GM13977 (cell line): ENCODE measurements at regions not wholly inside any gene's neighbourhood (a gene's known extent, or its start where the extent isn't known, plus 50 kb on each side); places are given as distances from the start of the nearest gene placed in this dataset.

Experiments
- DNase-seq: peaks from one replicate; pipeline ENCODE4 v3.0.0; 2012; ENCODE audit warnings: low spot score
- CTCF ChIP-seq: IDR thresholded peaks from 2 replicates; pipeline ENCODE4 v1.5.1; 2012; ENCODE audit warnings: mild to moderate bottlenecking, control low read depth; ENCODE audit not compliant: insufficient read depth; ENCODE audit errors: extremely low read depth, missing control alignments
- in situ Hi-C: fragments of 300-500 bp; cut with MboI; formaldehyde crosslinking; loops from one replicate; pipeline ENCODE4 v1.12.0; 2022; ENCODE audit warnings: low sequenced_read_pairs, low pct_unique_long_range_greater_than_20kb, mixed read lengths, inconsistent platforms; ENCODE audit not compliant: unreplicated experiment

GRCh38 chr5:122705851-122706250 is 69.0 kb upstream of the SNX2 start:
- in situ Hi-C loops = no loop called here
- no peak for DNase-seq
- TF ChIP-seq CTCF = no peak

- DNase-seq = no peak
- no peak for TF ChIP-seq CTCF
- in situ Hi-C loops = no loop called here
Observed at GRCh38 chr5:122707796-122708195, 67.1 kb upstream of the SNX2 start.

GRCh38 chr5:122713041-122713440 is 61.8 kb upstream of the SNX2 start:
- in situ Hi-C loops = no loop called here

GRCh38 chr5:122715095-122715494 is 59.8 kb upstream of the SNX2 start:
- in situ Hi-C loops = no loop called here
- TF ChIP-seq CTCF = no peak
- no peak for DNase-seq

More at GRCh38 chr5:122713041-122713440, 61.8 kb upstream of the SNX2 start:
- TF ChIP-seq CTCF = no peak
- DNase-seq = no peak

DNA sequence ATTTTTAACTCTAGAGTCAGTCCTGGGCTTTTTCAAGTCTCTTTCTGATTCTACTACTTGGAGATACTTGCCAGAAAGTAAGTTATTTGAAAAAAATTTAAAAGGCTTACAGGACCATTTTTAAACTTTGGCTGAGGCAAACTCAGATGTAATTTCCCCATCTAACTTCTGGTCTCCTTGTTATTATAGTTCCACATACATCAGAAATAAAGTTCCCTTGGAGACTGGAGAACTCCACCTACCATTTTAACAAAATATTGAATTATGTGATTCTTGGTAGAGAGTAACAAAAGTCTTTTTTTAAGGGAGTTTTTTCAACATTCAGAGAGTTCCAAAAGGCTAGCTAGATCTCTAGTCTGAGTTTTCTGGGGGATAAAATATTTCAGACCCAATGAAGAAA is 56.3 kb upstream of the SNX2 start:
- TF ChIP-seq CTCF = no peak
- DNase-seq = no peak
- in situ Hi-C loops = no loop called here

DNA sequence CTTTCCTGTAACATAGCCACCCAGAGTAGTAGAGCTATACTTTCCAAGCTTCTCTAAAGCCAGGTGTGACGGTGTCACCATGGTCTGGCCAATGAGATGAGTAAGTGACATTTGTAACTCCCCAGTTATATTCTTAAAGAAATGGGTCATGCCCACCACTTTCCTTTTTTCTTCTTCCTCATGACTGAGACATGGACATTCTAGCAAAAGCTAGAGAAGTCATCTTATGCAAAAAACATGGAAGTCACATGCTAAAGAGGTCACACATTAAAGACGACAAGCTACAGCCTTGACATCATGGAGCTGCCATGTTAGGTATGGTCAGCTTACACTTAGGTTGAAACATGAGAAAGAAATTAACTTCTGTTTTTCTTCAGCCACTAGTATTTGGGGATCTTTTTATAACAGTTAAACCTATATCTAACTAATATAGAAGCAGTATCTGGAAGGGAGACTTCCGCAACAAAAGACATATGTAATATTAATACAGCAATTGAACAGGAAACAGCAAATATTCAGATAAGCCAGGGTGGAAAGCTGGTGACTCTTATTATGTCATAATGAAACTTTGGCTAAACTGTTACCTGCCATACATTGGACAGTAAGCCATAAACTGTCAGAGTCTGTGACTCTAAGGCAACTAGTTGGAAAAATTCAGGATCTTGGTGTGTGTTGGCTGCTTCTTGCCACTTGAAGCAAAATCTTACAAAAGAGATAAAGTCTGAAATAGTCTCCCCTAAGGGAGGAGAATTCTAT is 54.7 kb upstream of the SNX2 start:
- no peak for TF ChIP-seq CTCF
- DNase-seq = no peak
- in situ Hi-C loops = no loop called here
